ENCODE measurements at regions not wholly inside any gene's neighbourhood (a gene's known extent, or its start where the extent isn't known, plus 50 kb on each side); places are given as distances from the start of the nearest gene placed in this dataset.
"Not testable (repeated sequence)": the region's sequence is repeated elsewhere in the genome, so short reads cannot be mapped to it uniquely, and the experiment has no call there.

- DNase-seq: no peak
Observed at GRCh38 chr10:117457071-117457810, 82.0 kb upstream of the PDZD8 start.

- no peak for DNase-seq
Observed at GRCh38 chr10:117455346-117455745, 80.1 kb upstream of the PDZD8 start.

- no peak for DNase-seq
Observed at GRCh38 chr10:117454502-117454901, 79.3 kb upstream of the PDZD8 start.

GRCh38 chr10:117453484-117453883 is 78.2 kb upstream of the PDZD8 start:
- not testable (repeated sequence) for DNase-seq

- DNase-seq: no peak
Observed at GRCh38 chr10:117450940-117451339, 75.7 kb upstream of the PDZD8 start.

GRCh38 chr10:117449636-117450035 is 74.4 kb upstream of the PDZD8 start:
- DNase-seq: no peak

- DNase-seq: no peak
Observed at GRCh38 chr10:117448802-117449201, 73.6 kb upstream of the PDZD8 start.

GRCh38 chr10:117445992-117446391 is 70.8 kb upstream of the PDZD8 start:
- DNase-seq: no peak

- DNase-seq: no peak
Observed at GRCh38 chr10:117444497-117445040, 69.3 kb upstream of the PDZD8 start.

- DNase-seq: no peak
Observed at GRCh38 chr10:117443686-117444041, 68.4 kb upstream of the PDZD8 start.

- peak; percentile 1 for DNase-seq
Observed at GRCh38 chr10:117442944-117443685, 67.9 kb upstream of the PDZD8 start.

- no peak for DNase-seq
Observed at GRCh38 chr10:117442521-117442920, 67.3 kb upstream of the PDZD8 start.

- DNase-seq: no peak
Observed at GRCh38 chr10:117441812-117442443, 66.7 kb upstream of the PDZD8 start.

GRCh38 chr10:117441361-117441760 is 66.1 kb upstream of the PDZD8 start:
- DNase-seq: no peak

- DNase-seq: no peak
Observed at GRCh38 chr10:117439243-117439912, 64.1 kb upstream of the PDZD8 start.

GRCh38 chr10:117432866-117433265 is 57.6 kb upstream of the PDZD8 start:
- DNase-seq: no peak

- DNase-seq: no peak
Observed at GRCh38 chr10:117431160-117431559, 55.9 kb upstream of the PDZD8 start.

GRCh38 chr10:117430535-117430934 is 55.3 kb upstream of the PDZD8 start:
- not testable (repeated sequence) for DNase-seq

- no peak for DNase-seq
Observed at GRCh38 chr10:117429643-117430265, 54.5 kb upstream of the PDZD8 start.

GRCh38 chr10:117427356-117427755 is 52.1 kb upstream of the PDZD8 start:
- no peak for DNase-seq

GRCh38 chr10:117425974-117426566 is 50.8 kb upstream of the PDZD8 start:
- DNase-seq: no peak

Measured in NCI-H1092 treated with DMSO at 0.1 percent for 48 hours (cell line).